ENCODE measurements at regions not wholly inside any gene's neighbourhood (a gene's known extent, or its start where the extent isn't known, plus 50 kb on each side); places are given as distances from the start of the nearest gene placed in this dataset.

GRCh38 chr3:44074181-44074580 is 167.5 kb upstream of the TOPAZ1 start:
- Histone ChIP-seq H3K4me1 (ENCODE audit: low read depth) (no peaks in the 10 kb centered on the region), H3K36me3 (ENCODE audit: low read depth) (no peaks in the 10 kb centered on the region), H3K9me3 (no peaks in the 10 kb centered on the region), H3K4me3 (no peak overlapping the region)
- DNase-seq (no peak), ATAC-seq (no peak)
- intact Hi-C loops (cut with DNase I, micrococcal nuclease): no loop called here
- TF ChIP-seq CTCF (IDR thresholded peaks at IDR 0.05): no peak

GRCh38 chr3:44076221-44076829 is 165.4 kb upstream of the TOPAZ1 start:
- intact Hi-C loops (cut with DNase I, micrococcal nuclease): no loop called here
- Histone ChIP-seq H3K4me1 (ENCODE audit: low read depth) (no peaks in the 10 kb centered on the region), H3K4me3 (no peak overlapping the region), H3K9me3 (no peaks in the 10 kb centered on the region), H3K36me3 (ENCODE audit: low read depth) (no peaks in the 10 kb centered on the region)
- no peak for TF ChIP-seq CTCF (IDR thresholded peaks at IDR 0.05)
- DNase-seq: no peak
- no peak for ATAC-seq

- Histone ChIP-seq H3K4me1 (ENCODE audit: low read depth) (no peaks in the 10 kb centered on the region), H3K4me3 (no peak overlapping the region), H3K36me3 (ENCODE audit: low read depth) (no peaks in the 10 kb centered on the region), H3K9me3 (no peaks in the 10 kb centered on the region)
- DNase-seq (peak in 1 of 3 donors; percentile 6), ATAC-seq (no peak)
- intact Hi-C loops (cut with DNase I, micrococcal nuclease): no loop called here
- TF ChIP-seq CTCF (IDR thresholded peaks at IDR 0.05): no peak
These were observed 164.4 kb upstream of the TOPAZ1 start for GRCh38 chr3:44077267-44077666.

- TF ChIP-seq CTCF (IDR thresholded peaks at IDR 0.05): no peak
- no peak for DNase-seq
- Histone ChIP-seq H3K9me3 (no peaks in the 10 kb centered on the region), H3K4me3 (no peak overlapping the region), H3K36me3 (ENCODE audit: low read depth) (no peaks in the 10 kb centered on the region), H3K4me1 (ENCODE audit: low read depth) (no peaks in the 10 kb centered on the region)
- ATAC-seq: no peak
- intact Hi-C loops (cut with DNase I, micrococcal nuclease): no loop called here
These were observed 162.8 kb upstream of the TOPAZ1 start for GRCh38 chr3:44078863-44079262.

- Histone ChIP-seq H3K36me3 (ENCODE audit: low read depth) (no peaks in the 10 kb centered on the region), H3K4me1 (ENCODE audit: low read depth) (no peaks in the 10 kb centered on the region), H3K9me3 (no peaks in the 10 kb centered on the region), H3K4me3 (no peak overlapping the region)
- ATAC-seq: no peak
- intact Hi-C loops (cut with DNase I, micrococcal nuclease): no loop called here
- TF ChIP-seq CTCF (IDR thresholded peaks at IDR 0.05): no peak
- DNase-seq: no peak
These were observed 161.8 kb upstream of the TOPAZ1 start for GRCh38 chr3:44079916-44080315.
